ENCODE measurements at regions not wholly inside any gene's neighbourhood (a gene's known extent, or its start where the extent isn't known, plus 50 kb on each side); places are given as distances from the start of the nearest gene placed in this dataset.
"Not testable (repeated sequence)": the region's sequence is repeated elsewhere in the genome, so short reads cannot be mapped to it uniquely, and the experiment has no call there.

- no peak for TF ChIP-seq CTCF (IDR thresholded peaks at IDR 0.05; ENCODE audit: insufficient read depth, low read length, missing control alignments)
- ChIA-PET POLR2A (no interaction called here), CTCF (no interaction called here)
- DNase-seq (ENCODE audit: low read depth, low spot score) = no peak
- H3K4me3 ChIP-seq (ENCODE audit: low read depth, low read length) = no peak overlapping the region
These were observed 1266.8 kb upstream of the TMEFF2 start for GRCh38 chr2:193461431-193461934.

GRCh38 chr2:193446967-193447366 lies 1252.2 kb upstream of the TMEFF2 start:
- POLR2A ChIA-PET = no interaction called here
- no peak for TF ChIP-seq CTCF (IDR thresholded peaks at IDR 0.05; ENCODE audit: insufficient read depth, low read length, missing control alignments)
- no peak for DNase-seq (ENCODE audit: low read depth, low spot score)
- no peak overlapping the region for H3K4me3 ChIP-seq (ENCODE audit: low read depth, low read length)
- CTCF ChIA-PET = no interaction called here

- TF ChIP-seq CTCF (IDR thresholded peaks at IDR 0.05; ENCODE audit: insufficient read depth, low read length, missing control alignments) = no peak
- ChIA-PET POLR2A (no interaction called here), CTCF (no interaction called here)
- no peak for DNase-seq (ENCODE audit: low read depth, low spot score)
- no peak overlapping the region for H3K4me3 ChIP-seq (ENCODE audit: low read depth, low read length)
These were observed 1247.6 kb upstream of the TMEFF2 start for GRCh38 chr2:193442293-193442692.

GRCh38 chr2:193428336-193428818 lies 1233.6 kb upstream of the TMEFF2 start:
- DNase-seq (ENCODE audit: low read depth, low spot score) = no peak
- no peak overlapping the region for H3K4me3 ChIP-seq (ENCODE audit: low read depth, low read length)
- TF ChIP-seq CTCF (IDR thresholded peaks at IDR 0.05; ENCODE audit: insufficient read depth, low read length, missing control alignments) = no peak
- CTCF ChIA-PET = no interaction called here
- POLR2A ChIA-PET = no interaction called here

GRCh38 chr2:193412368-193412767 lies 1217.6 kb upstream of the TMEFF2 start:
- POLR2A ChIA-PET; CTCF ChIA-PET; H3K4me3 ChIP-seq (ENCODE audit: low read depth, low read length); DNase-seq (ENCODE audit: low read depth, low spot score): not testable (repeated sequence)

GRCh38 chr2:193409951-193410350 lies 1215.2 kb upstream of the TMEFF2 start:
- H3K4me3 ChIP-seq (ENCODE audit: low read depth, low read length) = no peak overlapping the region
- no peak for DNase-seq (ENCODE audit: low read depth, low spot score)
- no peak for TF ChIP-seq CTCF (IDR thresholded peaks at IDR 0.05; ENCODE audit: insufficient read depth, low read length, missing control alignments)
- CTCF ChIA-PET = no interaction called here
- POLR2A ChIA-PET = no interaction called here

GRCh38 chr2:193382583-193382982 lies 1187.8 kb upstream of the TMEFF2 start:
- CTCF ChIA-PET = no interaction called here
- DNase-seq (ENCODE audit: low read depth, low spot score) = no peak
- no peak for TF ChIP-seq CTCF (IDR thresholded peaks at IDR 0.05; ENCODE audit: insufficient read depth, low read length, missing control alignments)
- no peak overlapping the region for H3K4me3 ChIP-seq (ENCODE audit: low read depth, low read length)
- POLR2A ChIA-PET = no interaction called here

Data from AG04449 (cell line).